ENCODE measurements at regions not wholly inside any gene's neighbourhood (a gene's known extent, or its start where the extent isn't known, plus 50 kb on each side); places are given as distances from the start of the nearest gene placed in this dataset.

DNA sequence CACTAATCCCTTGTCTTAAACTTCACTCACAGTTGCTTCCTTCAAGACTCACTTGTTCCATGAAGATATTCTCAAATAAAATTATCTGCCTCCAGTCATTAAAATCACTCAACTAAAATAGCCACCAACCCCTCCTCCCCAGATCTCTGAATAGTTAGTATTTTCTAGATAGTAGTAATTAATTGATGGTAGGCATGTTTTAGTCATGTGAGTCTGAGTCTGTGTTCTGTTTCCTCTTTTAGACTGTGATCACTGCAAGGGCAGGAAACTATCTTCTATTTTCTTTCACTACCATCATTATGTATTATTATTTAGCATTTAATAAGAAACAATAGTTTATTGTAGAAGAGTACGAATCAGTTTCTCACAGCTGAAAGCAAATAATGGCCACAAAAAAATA lies 1080.5 kb downstream of the IGSF11 start:
- TF ChIP-seq SIN3A (IDR thresholded peaks at IDR 0.05; ENCODE audit: borderline replicate concordance, insufficient read depth, low read length) (no peak), FOXP2 (optimal IDR thresholded peaks at IDR 0.05; ENCODE audit: borderline replicate concordance, extremely low read depth, extremely low read length, insufficient read depth) (no peak), REST (IDR thresholded peaks at IDR 0.05; ENCODE audit: insufficient read depth in 1 of 2, low read depth in 2 of 2, low read length in 2 of 2) (no peak), POLR2AphosphoS5 (IDR thresholded peaks at IDR 0.05; ENCODE audit: low read depth, low read length) (no peak), TAF1 (IDR thresholded peaks at IDR 0.05; ENCODE audit: borderline replicate concordance, insufficient read depth, low read length) (no peak)

DNA sequence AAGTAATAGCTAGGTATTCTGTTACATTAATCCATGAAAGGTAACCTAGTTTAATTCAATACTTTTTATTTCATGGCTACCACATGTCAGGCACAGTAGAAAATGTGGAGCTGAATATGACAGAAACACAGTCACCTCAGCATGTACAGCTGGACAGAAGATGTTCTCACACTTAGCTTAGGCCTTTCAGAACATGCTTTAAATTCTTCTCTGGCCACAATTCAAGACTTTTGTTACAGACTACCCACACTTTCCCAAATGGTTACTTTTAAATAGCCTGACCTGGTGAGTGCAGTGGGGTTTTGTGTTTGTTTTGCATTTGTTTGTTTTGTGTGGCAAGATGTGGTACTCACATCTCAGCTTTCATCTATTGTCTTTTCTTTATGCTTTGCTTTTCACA lies 1079.5 kb downstream of the IGSF11 start:
- TF ChIP-seq REST (IDR thresholded peaks at IDR 0.05; ENCODE audit: insufficient read depth in 1 of 2, low read depth in 2 of 2, low read length in 2 of 2) (no peak), FOXP2 (optimal IDR thresholded peaks at IDR 0.05; ENCODE audit: borderline replicate concordance, extremely low read depth, extremely low read length, insufficient read depth) (no peak), SIN3A (IDR thresholded peaks at IDR 0.05; ENCODE audit: borderline replicate concordance, insufficient read depth, low read length) (no peak), TAF1 (IDR thresholded peaks at IDR 0.05; ENCODE audit: borderline replicate concordance, insufficient read depth, low read length) (no peak), POLR2AphosphoS5 (IDR thresholded peaks at IDR 0.05; ENCODE audit: low read depth, low read length) (no peak)

- TF ChIP-seq FOXP2 (optimal IDR thresholded peaks at IDR 0.05; ENCODE audit: borderline replicate concordance, extremely low read depth, extremely low read length, insufficient read depth) (no peak), POLR2AphosphoS5 (IDR thresholded peaks at IDR 0.05; ENCODE audit: low read depth, low read length) (no peak), SIN3A (IDR thresholded peaks at IDR 0.05; ENCODE audit: borderline replicate concordance, insufficient read depth, low read length) (no peak), REST (IDR thresholded peaks at IDR 0.05; ENCODE audit: insufficient read depth in 1 of 2, low read depth in 2 of 2, low read length in 2 of 2) (no peak), TAF1 (IDR thresholded peaks at IDR 0.05; ENCODE audit: borderline replicate concordance, insufficient read depth, low read length) (no peak)
Measured at GRCh38 chr3:117958027-117958426, 1076.6 kb downstream of the IGSF11 start.

GRCh38 chr3:117962750-117963149 lies 1071.9 kb downstream of the IGSF11 start:
- TF ChIP-seq TAF1 (IDR thresholded peaks at IDR 0.05; ENCODE audit: borderline replicate concordance, insufficient read depth, low read length) (no peak), FOXP2 (optimal IDR thresholded peaks at IDR 0.05; ENCODE audit: borderline replicate concordance, extremely low read depth, extremely low read length, insufficient read depth) (no peak), REST (IDR thresholded peaks at IDR 0.05; ENCODE audit: insufficient read depth in 1 of 2, low read depth in 2 of 2, low read length in 2 of 2) (no peak), SIN3A (IDR thresholded peaks at IDR 0.05; ENCODE audit: borderline replicate concordance, insufficient read depth, low read length) (no peak), POLR2AphosphoS5 (IDR thresholded peaks at IDR 0.05; ENCODE audit: low read depth, low read length) (no peak)

GRCh38 chr3:117963858-117964257 lies 1070.8 kb downstream of the IGSF11 start:
- no peak for TF ChIP-seq FOXP2 (optimal IDR thresholded peaks at IDR 0.05; ENCODE audit: borderline replicate concordance, extremely low read depth, extremely low read length, insufficient read depth)
- no peak for TF ChIP-seq TAF1 (IDR thresholded peaks at IDR 0.05; ENCODE audit: borderline replicate concordance, insufficient read depth, low read length)
- TF ChIP-seq REST (IDR thresholded peaks at IDR 0.05; ENCODE audit: insufficient read depth in 1 of 2, low read depth in 2 of 2, low read length in 2 of 2): no peak
- TF ChIP-seq SIN3A (IDR thresholded peaks at IDR 0.05; ENCODE audit: borderline replicate concordance, insufficient read depth, low read length): no peak
- no peak for TF ChIP-seq POLR2AphosphoS5 (IDR thresholded peaks at IDR 0.05; ENCODE audit: low read depth, low read length)

Measured in PFSK-1 (cell line).